Ovary (tissue), 3 donors: ENCODE measurements at regions not wholly inside any gene's neighbourhood (a gene's known extent, or its start where the extent isn't known, plus 50 kb on each side); places are given as distances from the start of the nearest gene placed in this dataset.

Experiments used
- CTCF ChIP-seq, 3 donors: fragments of 450-650 bp in 2 of 3; fragments of 200-600 bp in 1 of 3; IDR thresholded peaks; one replicate each; pipeline versions ENCODE4 v1.5.1 to v1.8.0; 2016 to 2022; ENCODE audit warnings: antibody characterized with exemption in 3 of 3, mild to moderate bottlenecking in 1 of 3
- EP300 ChIP-seq: sonication (generic); formaldehyde crosslinking; IDR thresholded peaks from one replicate; pipeline ENCODE4 v1.6.1; 2017; ENCODE audit warnings: antibody characterized with exemption
- POLR2A ChIP-seq: fragments of 450-650 bp; IDR thresholded peaks from one replicate; pipeline ENCODE4 v1.6.1; 2017; ENCODE audit warnings: antibody characterized with exemption, mild to moderate bottlenecking, moderate library complexity
- donor health status: DM: no; HTN: no; CAD: no.

GRCh38 chr14:38743966-38744584 is 359.0 kb downstream of the SEC23A start:
- TF ChIP-seq POLR2A = no peak
- no peak for TF ChIP-seq CTCF (IDR thresholded peaks at IDR 0.05)
- no peak for TF ChIP-seq EP300
